CD4-positive, alpha-beta T cell treated with Interleukin-6 for 4 hours (primary cell): ENCODE measurements at regions not wholly inside any gene's neighbourhood (a gene's known extent, or its start where the extent isn't known, plus 50 kb on each side); places are given as distances from the start of the nearest gene placed in this dataset.
"Not testable (repeated sequence)": the region's sequence is repeated elsewhere in the genome, so short reads cannot be mapped to it uniquely, and the experiment has no call there.

Experiments used
- DNase-seq: peaks from one replicate; pipeline ENCODE4 v3.0.0-alpha.2; 2020; ENCODE audit warnings: mixed read lengths

DNA sequence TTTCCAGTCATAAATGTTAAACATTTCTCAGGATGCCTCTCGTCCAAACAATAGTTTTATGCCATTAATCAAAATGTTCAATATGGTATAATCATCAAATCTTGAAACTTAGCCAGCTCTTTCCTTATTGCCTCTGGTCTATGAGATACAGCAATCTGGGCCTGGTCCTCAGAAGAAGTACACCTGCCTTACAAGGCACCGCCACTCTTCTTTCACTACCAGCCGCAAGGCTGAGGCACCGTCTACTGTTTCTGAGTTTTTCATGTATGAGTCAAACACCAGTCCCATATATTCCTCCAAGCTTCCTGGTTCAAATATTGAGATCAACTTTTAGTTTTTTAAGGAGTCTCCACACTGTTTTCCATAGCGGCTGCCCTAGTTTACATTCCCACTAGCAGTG, 600.6 kb upstream of the FAT3 start:
- no peak for DNase-seq

GRCh38 chr11:91608677-91609076, 615.9 kb upstream of the FAT3 start:
- DNase-seq: no peak

GRCh38 chr11:91596111-91596510, 628.5 kb upstream of the FAT3 start:
- DNase-seq: no peak

- DNase-seq: no peak
Observed at GRCh38 chr11:91591021-91591420, 633.6 kb upstream of the FAT3 start.

GRCh38 chr11:91587131-91587530, 637.5 kb upstream of the FAT3 start:
- DNase-seq: no peak

- no peak for DNase-seq
Observed at GRCh38 chr11:91585035-91585801, 639.4 kb upstream of the FAT3 start.

DNA sequence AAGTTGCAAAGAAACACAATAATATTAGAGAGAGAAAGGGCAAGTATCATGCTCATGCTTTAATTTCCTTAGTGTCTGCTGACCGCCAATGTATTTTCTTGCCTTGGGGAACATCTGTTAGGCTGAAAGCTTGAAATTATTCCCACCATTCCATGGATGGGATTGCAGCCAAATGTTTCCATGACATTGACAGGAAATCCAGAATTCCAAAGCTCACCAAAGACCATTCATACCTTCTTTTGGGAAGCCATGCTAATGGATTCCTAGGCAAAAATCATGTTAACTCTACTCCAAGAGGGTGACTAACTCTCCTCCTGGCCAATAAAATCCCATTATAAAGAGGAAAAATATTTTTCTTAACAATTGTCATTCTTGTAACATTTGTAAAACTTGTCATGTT, 661.4 kb upstream of the FAT3 start:
- no peak for DNase-seq

DNA sequence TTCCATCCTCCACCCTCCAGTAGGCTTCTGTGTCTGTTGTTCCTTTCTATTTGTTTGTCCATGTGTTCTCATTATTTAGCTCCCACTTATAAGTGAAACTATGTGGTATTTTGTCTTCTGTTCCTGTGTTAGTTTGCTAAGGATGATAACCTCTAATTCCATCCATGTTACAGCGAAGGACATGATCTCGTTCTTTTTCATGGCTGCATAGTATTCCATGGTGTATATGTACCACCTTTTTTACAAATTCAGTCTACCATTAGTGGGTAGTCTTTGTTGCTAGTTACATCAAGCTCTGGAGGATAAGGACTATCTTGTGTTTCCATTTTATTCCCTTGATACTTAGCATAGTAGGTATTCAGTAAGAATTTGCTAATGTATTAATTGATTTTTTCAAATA, 664.2 kb upstream of the FAT3 start:
- no peak for DNase-seq

GRCh38 chr11:91538065-91538464, 686.6 kb upstream of the FAT3 start:
- DNase-seq: no peak

GRCh38 chr11:91536366-91536765, 688.3 kb upstream of the FAT3 start:
- DNase-seq: no peak

- no peak for DNase-seq
Observed at GRCh38 chr11:91528965-91529364, 695.7 kb upstream of the FAT3 start.

DNA sequence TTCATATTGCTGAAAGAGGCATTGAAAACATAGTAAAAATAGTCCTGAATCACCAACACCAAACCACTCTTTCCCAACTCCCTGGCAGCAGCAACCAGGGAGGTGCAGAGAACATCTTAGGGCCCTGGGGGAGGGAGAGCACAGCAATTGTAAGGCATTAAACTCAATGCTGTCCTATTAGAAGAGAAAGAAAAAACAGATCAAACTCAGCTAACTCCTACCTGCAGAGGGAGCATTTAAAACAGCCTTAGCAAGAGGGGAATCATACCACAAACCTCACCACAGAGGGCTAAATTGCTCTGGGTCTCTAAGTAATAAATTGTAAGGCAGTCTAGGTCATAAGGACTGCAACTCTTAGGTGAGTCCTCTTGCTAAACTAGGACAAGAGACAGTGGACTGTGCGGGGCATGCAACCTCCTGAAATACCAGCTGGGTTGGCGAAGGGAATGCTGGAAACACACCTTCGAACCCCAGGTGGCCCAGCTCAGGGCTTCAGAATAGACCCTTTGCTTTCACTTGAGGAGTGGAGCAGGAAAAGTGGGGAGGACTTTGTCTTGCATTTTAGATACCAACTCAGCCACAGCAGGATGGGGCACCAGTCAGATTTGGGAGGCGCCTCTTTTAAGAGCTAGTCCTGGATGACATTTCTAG, 697.1 kb upstream of the FAT3 start:
- DNase-seq: no peak

- DNase-seq: no peak
Observed at GRCh38 chr11:91513734-91514133, 710.9 kb upstream of the FAT3 start.

GRCh38 chr11:91497847-91498246, 726.8 kb upstream of the FAT3 start:
- no peak for DNase-seq

DNA sequence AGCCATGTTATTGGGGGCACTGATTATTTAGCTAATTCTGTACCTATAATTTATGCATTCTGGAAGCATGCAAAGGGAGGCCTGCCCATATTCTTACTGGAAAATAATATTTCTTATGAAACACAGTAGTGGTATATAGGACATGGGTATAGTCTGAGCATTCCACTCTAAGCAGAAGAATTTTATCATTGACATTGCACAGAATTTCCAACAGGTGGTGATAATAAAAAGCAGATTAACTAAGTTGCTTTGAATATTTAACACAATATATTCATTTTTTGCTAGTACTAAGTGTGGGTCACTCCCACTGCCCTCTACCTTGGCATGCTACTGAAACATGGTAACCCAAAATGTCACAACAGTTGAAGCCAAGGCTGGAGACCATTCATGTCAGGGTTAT, 728.8 kb upstream of the FAT3 start:
- DNase-seq: no peak

GRCh38 chr11:91489989-91490388, 734.6 kb upstream of the FAT3 start:
- DNase-seq: no peak

DNA sequence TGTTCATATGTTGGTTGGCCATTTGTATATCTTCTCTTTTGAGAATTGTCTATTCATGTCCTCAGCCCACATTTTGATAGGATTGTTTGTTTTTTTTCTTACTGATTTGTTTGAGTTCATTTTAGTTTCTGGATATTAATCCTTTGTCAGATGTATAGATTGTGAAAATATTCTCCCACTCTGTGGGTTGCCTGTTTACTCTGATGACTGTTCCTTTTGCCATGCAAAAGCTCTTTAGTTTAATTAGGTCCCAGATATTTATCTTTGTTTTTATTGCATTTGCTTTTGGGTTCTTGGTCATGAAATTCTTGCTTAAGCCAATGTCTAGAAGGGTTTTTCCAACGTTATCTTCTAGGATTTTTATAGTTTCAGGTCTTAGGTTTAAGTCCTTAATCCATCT, 740.7 kb upstream of the FAT3 start:
- DNase-seq: not testable (repeated sequence)

- not testable (repeated sequence) for DNase-seq
Observed at GRCh38 chr11:91481875-91482274, 742.7 kb upstream of the FAT3 start.

DNA sequence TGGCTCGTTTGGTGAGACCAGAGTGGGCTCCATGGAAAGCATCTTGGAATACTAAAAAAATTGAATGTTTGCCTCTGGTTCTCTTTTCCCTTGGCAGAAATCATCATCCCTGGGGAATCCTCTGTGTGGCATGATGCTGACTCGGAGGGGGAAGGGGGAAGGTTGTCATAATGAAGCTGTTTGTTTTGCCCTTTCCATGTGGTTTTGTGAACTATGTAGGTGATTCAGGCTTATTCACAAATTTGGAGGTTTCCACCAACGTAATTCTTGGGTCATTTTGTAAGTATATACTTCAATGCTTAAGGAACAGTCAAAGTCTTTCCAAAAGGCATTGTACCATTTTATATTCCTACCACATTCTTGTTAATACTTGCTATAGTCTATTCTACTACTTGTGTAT, 754.0 kb upstream of the FAT3 start:
- no peak for DNase-seq

DNA sequence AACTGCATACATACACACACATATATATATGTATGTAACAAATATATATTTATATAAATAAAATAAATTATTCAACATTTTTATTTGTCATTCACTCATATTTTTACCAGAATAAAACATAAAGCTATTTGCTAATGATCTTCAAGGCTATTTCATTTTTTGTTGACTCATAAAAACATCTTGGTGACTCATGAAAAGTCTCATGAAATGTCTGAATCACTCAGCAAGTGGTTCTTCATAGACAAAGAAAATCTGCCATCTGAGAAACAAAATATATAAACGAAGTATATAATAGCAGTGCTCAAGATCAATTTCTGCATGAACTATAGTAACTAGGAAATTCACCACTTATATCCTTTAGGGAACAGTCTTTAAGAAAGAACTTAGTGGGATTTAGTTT, 764.8 kb upstream of the FAT3 start:
- DNase-seq: no peak

GRCh38 chr11:91446267-91446666, 778.4 kb upstream of the FAT3 start:
- DNase-seq: no peak

GRCh38 chr11:91435694-91436395, 788.8 kb upstream of the FAT3 start:
- DNase-seq: no peak

- no peak for DNase-seq
Observed at GRCh38 chr11:91433284-91434010, 791.2 kb upstream of the FAT3 start.
